OCI-M1 (cell line): ENCODE measurements at regions not wholly inside any gene's neighbourhood (a gene's known extent, or its start where the extent isn't known, plus 50 kb on each side); places are given as distances from the start of the nearest gene placed in this dataset.
A peak's percentile ranks its signal among the peaks of the same experiment; 100 is the strongest.
"Not testable (repeated sequence)": the region's sequence is repeated elsewhere in the genome, so short reads cannot be mapped to it uniquely, and the experiment has no call there.

Experiments
- DNase-seq: peaks from one replicate; lab custom pipeline; 2025; lab: John Stamatoyannopoulos, UW

GRCh38 chr12:125561008-125561407, 495.8 kb downstream of the AACS start:
- DNase-seq: not testable (repeated sequence)

GRCh38 chr12:125564753-125565152, 499.5 kb downstream of the AACS start:
- DNase-seq: no peak

- DNase-seq: no peak
Observed at GRCh38 chr12:125567581-125567980, 502.3 kb downstream of the AACS start.

- no peak for DNase-seq
Observed at GRCh38 chr12:125568306-125568705, 503.1 kb downstream of the AACS start.

- no peak for DNase-seq
Observed at GRCh38 chr12:125573271-125573670, 508.0 kb downstream of the AACS start.

GRCh38 chr12:125577334-125577733, 512.1 kb downstream of the AACS start:
- no peak for DNase-seq

- no peak for DNase-seq
Observed at GRCh38 chr12:125579916-125580315, 514.7 kb downstream of the AACS start.

- DNase-seq: no peak
Observed at GRCh38 chr12:125583071-125583470, 517.8 kb downstream of the AACS start.

- no peak for DNase-seq
Observed at GRCh38 chr12:125586441-125586840, 521.2 kb downstream of the AACS start.

- DNase-seq: no peak
Observed at GRCh38 chr12:125593269-125593668, 528.0 kb downstream of the AACS start.

- no peak for DNase-seq
Observed at GRCh38 chr12:125604976-125605375, 539.7 kb downstream of the AACS start.

- DNase-seq: no peak
Observed at GRCh38 chr12:125606312-125606711, 541.1 kb downstream of the AACS start.

GRCh38 chr12:125610292-125610691, 545.1 kb downstream of the AACS start:
- DNase-seq: no peak

- DNase-seq: no peak
Observed at GRCh38 chr12:125610971-125611370, 545.7 kb downstream of the AACS start.

- no peak for DNase-seq
Observed at GRCh38 chr12:125614058-125614457, 548.8 kb downstream of the AACS start.

GRCh38 chr12:125619723-125620122, 554.5 kb downstream of the AACS start:
- DNase-seq: no peak

- DNase-seq: no peak
Observed at GRCh38 chr12:125633686-125634085, 568.5 kb downstream of the AACS start.

- DNase-seq: no peak
Observed at GRCh38 chr12:125634813-125635212, 569.6 kb downstream of the AACS start.

GRCh38 chr12:125639826-125640225, 574.6 kb downstream of the AACS start:
- no peak for DNase-seq

- DNase-seq: no peak
Observed at GRCh38 chr12:125643055-125643454, 577.8 kb downstream of the AACS start.

- no peak for DNase-seq
Observed at GRCh38 chr12:125645724-125646123, 580.5 kb downstream of the AACS start.

GRCh38 chr12:125650587-125650986, 585.4 kb downstream of the AACS start:
- peak; percentile 15 for DNase-seq

GRCh38 chr12:125651625-125652024, 586.4 kb downstream of the AACS start:
- DNase-seq: no peak

- DNase-seq: peak; percentile 86
Observed at GRCh38 chr12:125652681-125653080, 587.4 kb downstream of the AACS start.

- no peak for DNase-seq
Observed at GRCh38 chr12:125657681-125658080, 592.4 kb downstream of the AACS start.
